Hepatocyte (in vitro differentiated cells): ENCODE measurements at regions not wholly inside any gene's neighbourhood (a gene's known extent, or its start where the extent isn't known, plus 50 kb on each side); places are given as distances from the start of the nearest gene placed in this dataset.

Experiments
- DNase-seq: peaks from one replicate; pipeline ENCODE4 v3.0.0-alpha.2; 2016; ENCODE audit warnings: low spot score
- H2AFZ ChIP-seq: fragments of 200-600 bp; sonication (generic); 2 replicates; pipeline ENCODE4 v1.6.0; 2016; ENCODE audit warnings: antibody characterized with exemption, mild to moderate bottlenecking
- H3K27ac ChIP-seq: fragments of 200-600 bp; sonication (generic); 2 replicates; pipeline ENCODE4 v1.5.1; 2016; ENCODE audit warnings: mild to moderate bottlenecking
- H3K27me3 ChIP-seq: fragments of 200-600 bp; sonication (generic); 2 replicates; pipeline ENCODE4 v1.6.1; 2016
- H3K36me3 ChIP-seq: fragments of 200-600 bp; sonication (generic); replicated peaks from 2 replicates; pipeline ENCODE4 v1.5.1; 2016; ENCODE audit warnings: low read depth; ENCODE audit not compliant: insufficient read depth
- H3K4me1 ChIP-seq: fragments of 200-600 bp; sonication (generic); 2 replicates; pipeline ENCODE4 v1.5.1; 2016; ENCODE audit warnings: mild to moderate bottlenecking, moderate library complexity; ENCODE audit not compliant: insufficient read depth
- H3K4me2 ChIP-seq: fragments of 200-600 bp; sonication (generic); 2 replicates; pipeline ENCODE4 v1.6.0; 2016
- H3K4me3 ChIP-seq: fragments of 200-600 bp; sonication (generic); 2 replicates; pipeline ENCODE4 v1.5.1; 2016; ENCODE audit warnings: mild to moderate bottlenecking
- H3K79me2 ChIP-seq: fragments of 200-600 bp; sonication (generic); 2 replicates; pipeline ENCODE4 v1.6.0; 2017; ENCODE audit warnings: mild to moderate bottlenecking
- H3K9me2 ChIP-seq: fragments of 200-600 bp; sonication (generic); replicated peaks from 2 replicates; pipeline ENCODE4 v1.6.0; 2017; ENCODE audit warnings: mild to moderate bottlenecking; ENCODE audit not compliant: insufficient read depth
- H3K9me3 ChIP-seq: fragments of 200-600 bp; sonication (generic); 2 replicates; pipeline ENCODE4 v1.5.1; 2016; ENCODE audit warnings: low read depth, mild to moderate bottlenecking
- H4K20me1 ChIP-seq: fragments of 200-600 bp; sonication (generic); 2 replicates; pipeline ENCODE4 v1.6.0; 2016; ENCODE audit warnings: mild to moderate bottlenecking; ENCODE audit not compliant: insufficient read depth, poor library complexity, severe bottlenecking
- CTCF ChIP-seq: fragments of 200-600 bp; sonication (generic); IDR thresholded peaks from 2 replicates; pipeline ENCODE4 v1.5.1; 2016; ENCODE audit warnings: antibody characterized with exemption, mild to moderate bottlenecking; ENCODE audit not compliant: poor library complexity
- EZH2 ChIP-seq: fragments of 200-600 bp; sonication (generic); IDR thresholded peaks from 2 replicates; pipeline ENCODE4 v1.6.1; 2016; ENCODE audit warnings: antibody characterized with exemption, mild to moderate bottlenecking, borderline replicate concordance
- EZH2phosphoT487 ChIP-seq: fragments of 200-600 bp; sonication (generic); IDR thresholded peaks from one replicate; pipeline ENCODE4 v1.6.1; 2018; ENCODE audit warnings: antibody characterized with exemption, mild to moderate bottlenecking, low read depth, moderate library complexity; ENCODE audit not compliant: unreplicated experiment, severe bottlenecking
- WGBS: methylation state at CpG from one replicate; pipeline ENCODE4 v1.1.6; 2016; ENCODE audit warnings: low lambda C conversion rate; ENCODE audit errors: missing lambda C conversion rate; 5-methylcytosine and 5-hydroxymethylcytosine counted together

GRCh38 chr7:118918556-118918955 is 694.1 kb downstream of the ANKRD7 start:
- Histone ChIP-seq H3K4me2 (no peak overlapping the region), H3K27ac (no peak overlapping the region), H3K79me2 (no peaks in the 10 kb centered on the region), H2AFZ (no peak overlapping the region), H3K9me2 (no peaks in the 10 kb centered on the region), H3K36me3 (no peaks in the 10 kb centered on the region), H3K4me3 (no peak overlapping the region), H4K20me1 (no peaks in the 10 kb centered on the region), H3K4me1 (no peaks in the 10 kb centered on the region), H3K27me3 (no peaks in the 10 kb centered on the region), H3K9me3 (no peaks in the 10 kb centered on the region)
- WGBS = 78% methylated on average over 2 of the region's 2 CpGs
- peak; percentile 22 for DNase-seq
- TF ChIP-seq CTCF = peak; percentile 68
- TF ChIP-seq EZH2phosphoT487 = no peak

GRCh38 chr7:118938845-118939244 is 714.3 kb downstream of the ANKRD7 start:
- H3K9me2 ChIP-seq = no peaks in the 10 kb centered on the region
- no peaks in the 10 kb centered on the region for H4K20me1 ChIP-seq
- H3K27ac ChIP-seq = no peak overlapping the region
- no peaks in the 10 kb centered on the region for H3K79me2 ChIP-seq
- no peaks in the 10 kb centered on the region for H3K9me3 ChIP-seq
- H3K4me2 ChIP-seq = no peak overlapping the region
- TF ChIP-seq EZH2phosphoT487 (no peak), CTCF (no peak), EZH2 (no peak)
- WGBS = 72% methylated on average over 1 of the region's 1 CpG
- H3K4me3 ChIP-seq = no peak overlapping the region
- H3K4me1 ChIP-seq = no peaks in the 10 kb centered on the region
- no peak for DNase-seq
- no peaks in the 10 kb centered on the region for H3K36me3 ChIP-seq
- no peak overlapping the region for H2AFZ ChIP-seq
- no peaks in the 10 kb centered on the region for H3K27me3 ChIP-seq

GRCh38 chr7:118944271-118944670 is 719.8 kb downstream of the ANKRD7 start:
- H3K9me3 ChIP-seq = no peaks in the 10 kb centered on the region
- H3K4me3 ChIP-seq = no peak overlapping the region
- H3K9me2 ChIP-seq = no peaks in the 10 kb centered on the region
- no peaks in the 10 kb centered on the region for H3K36me3 ChIP-seq
- H4K20me1 ChIP-seq = no peaks in the 10 kb centered on the region
- no peak overlapping the region for H3K27ac ChIP-seq
- 87% methylated on average over 5 of the region's 5 CpGs for WGBS
- DNase-seq = no peak
- no peak for TF ChIP-seq EZH2phosphoT487
- H3K27me3 ChIP-seq = no peaks in the 10 kb centered on the region
- no peaks in the 10 kb centered on the region for H3K79me2 ChIP-seq
- H3K4me1 ChIP-seq = no peaks in the 10 kb centered on the region
- H2AFZ ChIP-seq = no peak overlapping the region
- H3K4me2 ChIP-seq = no peak overlapping the region

- WGBS = 89% methylated on average over 13 of the region's 13 CpGs
- H3K79me2 ChIP-seq = no peaks in the 10 kb centered on the region
- no peak overlapping the region for H2AFZ ChIP-seq
- H3K4me2 ChIP-seq = no peak overlapping the region
- H3K9me2 ChIP-seq = no peaks in the 10 kb centered on the region
- DNase-seq = no peak
- H3K27ac ChIP-seq = no peak overlapping the region
- H3K4me3 ChIP-seq = no peak overlapping the region
- no peaks in the 10 kb centered on the region for H3K36me3 ChIP-seq
- no peak for TF ChIP-seq CTCF
- no peak for TF ChIP-seq EZH2phosphoT487
- TF ChIP-seq EZH2 = no peak
- no peaks in the 10 kb centered on the region for H3K4me1 ChIP-seq
- H3K27me3 ChIP-seq = no peaks in the 10 kb centered on the region
- H3K9me3 ChIP-seq = no peaks in the 10 kb centered on the region
- no peaks in the 10 kb centered on the region for H4K20me1 ChIP-seq
These were observed 721.6 kb downstream of the ANKRD7 start for GRCh38 chr7:118945911-118946682.
